Keratinocyte (primary cell): ENCODE measurements at regions not wholly inside any gene's neighbourhood (a gene's known extent, or its start where the extent isn't known, plus 50 kb on each side); places are given as distances from the start of the nearest gene placed in this dataset.

ENCODE experiments used
- EZH2 ChIP-seq: IDR thresholded peaks from one replicate; pipeline ENCODE4 v1.6.1; 2012; ENCODE audit warnings: inconsistent platforms, mild to moderate bottlenecking, low read length, moderate library complexity
- TF ChIP-seq, protein P1 (sequence below), 3 experiments: IDR thresholded peaks in 1 of 3; conservative IDR thresholded peaks in 1 of 3; optimal IDR thresholded peaks in 1 of 3; 2 replicates in 2 of 3; 3 replicates in 1 of 3; pipeline versions ENCODE3 to v1.5.1; 2011; ENCODE audit warnings: low read length in 3 of 3, mild to moderate bottlenecking in 3 of 3, moderate library complexity in 2 of 3, control low read depth in 1 of 3, inconsistent platforms in 1 of 3; ENCODE audit not compliant: insufficient read depth in 2 of 3; ENCODE audit errors: extremely low read depth in 1 of 3

- TF ChIP-seq EZH2 = no peak
- TF ChIP-seq, protein P1, sequence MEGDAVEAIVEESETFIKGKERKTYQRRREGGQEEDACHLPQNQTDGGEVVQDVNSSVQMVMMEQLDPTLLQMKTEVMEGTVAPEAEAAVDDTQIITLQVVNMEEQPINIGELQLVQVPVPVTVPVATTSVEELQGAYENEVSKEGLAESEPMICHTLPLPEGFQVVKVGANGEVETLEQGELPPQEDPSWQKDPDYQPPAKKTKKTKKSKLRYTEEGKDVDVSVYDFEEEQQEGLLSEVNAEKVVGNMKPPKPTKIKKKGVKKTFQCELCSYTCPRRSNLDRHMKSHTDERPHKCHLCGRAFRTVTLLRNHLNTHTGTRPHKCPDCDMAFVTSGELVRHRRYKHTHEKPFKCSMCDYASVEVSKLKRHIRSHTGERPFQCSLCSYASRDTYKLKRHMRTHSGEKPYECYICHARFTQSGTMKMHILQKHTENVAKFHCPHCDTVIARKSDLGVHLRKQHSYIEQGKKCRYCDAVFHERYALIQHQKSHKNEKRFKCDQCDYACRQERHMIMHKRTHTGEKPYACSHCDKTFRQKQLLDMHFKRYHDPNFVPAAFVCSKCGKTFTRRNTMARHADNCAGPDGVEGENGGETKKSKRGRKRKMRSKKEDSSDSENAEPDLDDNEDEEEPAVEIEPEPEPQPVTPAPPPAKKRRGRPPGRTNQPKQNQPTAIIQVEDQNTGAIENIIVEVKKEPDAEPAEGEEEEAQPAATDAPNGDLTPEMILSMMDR (optimal IDR thresholded peaks at IDR 0.05 in 1 of 3, IDR thresholded peaks at IDR 0.05 in 1 of 3, conservative IDR thresholded peaks at IDR 0.05 in 1 of 3; ENCODE audit: extremely low read depth in 1 of 3, insufficient read depth in 2 of 3, low read length in 3 of 3) = no peak
Measured at GRCh38 chr6:137692806-137693205, 174.3 kb upstream of the TNFAIP3 start.
